ENCODE measurements at regions not wholly inside any gene's neighbourhood (a gene's known extent, or its start where the extent isn't known, plus 50 kb on each side); places are given as distances from the start of the nearest gene placed in this dataset.
A peak's percentile ranks its signal among the peaks of the same experiment; 100 is the strongest.

- no peak overlapping the region for H3K27ac ChIP-seq
- H3K9me3 ChIP-seq (replicated peaks in 1 of 11): peaks cover 31 to 63% (median 48%) of the 10 kb centered on the region in 11 experiments
- no peak overlapping the region for H3K4me3 ChIP-seq
- no peaks in the 10 kb centered on the region for H3K27me3 ChIP-seq
- TF ChIP-seq Cebpa-rat (IDR thresholded peaks at IDR 0.05): no peak
- no peak overlapping the region for H3K4me2 ChIP-seq
- no peaks in the 10 kb centered on the region for H3K4me1 ChIP-seq
- H3K9ac ChIP-seq: no peak overlapping the region
- H3K36me3 ChIP-seq: peaks cover 0 to 8% (median 0%) of the 10 kb centered on the region in 11 experiments; a peak in 2 of 22 replicates
- H4K20me1 ChIP-seq: no peaks in the 10 kb centered on the region
Measured at GRCh38 chr6:134602123-134602522, 284.2 kb upstream of the SGK1 start.

GRCh38 chr6:134600671-134601070, 282.8 kb upstream of the SGK1 start:
- Histone ChIP-seq H3K9ac (no peak overlapping the region), H3K27ac (no peak overlapping the region)
- TF ChIP-seq Cebpa-rat (IDR thresholded peaks at IDR 0.05): no peak

GRCh38 chr6:134599079-134599478, 281.2 kb upstream of the SGK1 start:
- peaks cover 0 to 1% (median 0%) of the 10 kb centered on the region in 10 experiments; a peak in 4 of 20 replicates for H3K4me1 ChIP-seq
- H3K9ac ChIP-seq: no peak overlapping the region
- peaks cover 0 to 8% (median 0%) of the 10 kb centered on the region in 11 experiments; a peak in 2 of 22 replicates for H3K36me3 ChIP-seq

More at GRCh38 chr6:134600671-134601070, 282.8 kb upstream of the SGK1 start:
- Histone ChIP-seq H3K4me2 (no peak overlapping the region), H3K27me3 (no peaks in the 10 kb centered on the region), H3K9me3 (replicated peaks in 1 of 11) (peaks cover 31 to 61% (median 48%) of the 10 kb centered on the region in 11 experiments), H3K4me1 (no peaks in the 10 kb centered on the region), H4K20me1 (no peaks in the 10 kb centered on the region), H3K4me3 (no peak overlapping the region; a peak in 1 of 20 replicates), H3K36me3 (peaks cover 0 to 8% (median 0%) of the 10 kb centered on the region in 11 experiments; a peak in 2 of 22 replicates)

GRCh38 chr6:134596191-134596590, 278.3 kb upstream of the SGK1 start:
- H3K4me1 ChIP-seq: peaks cover 0 to 12% (median 0%) of the 10 kb centered on the region in 10 experiments; a peak in 4 of 20 replicates
- no peak overlapping the region for H3K27ac ChIP-seq
- peaks cover 19 to 31% (median 24%) of the 10 kb centered on the region in 11 experiments for H3K9me3 ChIP-seq (replicated peaks in 1 of 11)
- no peak for TF ChIP-seq Cebpa-rat (IDR thresholded peaks at IDR 0.05)
- H3K36me3 ChIP-seq: peaks cover 0 to 8% (median 0%) of the 10 kb centered on the region in 11 experiments; a peak in 2 of 22 replicates
- no peak overlapping the region for H3K9ac ChIP-seq
- no peaks in the 10 kb centered on the region for H3K27me3 ChIP-seq
- H4K20me1 ChIP-seq: no peaks in the 10 kb centered on the region
- H3K4me2 ChIP-seq: no peak overlapping the region
- no peak overlapping the region for H3K4me3 ChIP-seq

More at GRCh38 chr6:134599079-134599478, 281.2 kb upstream of the SGK1 start:
- Histone ChIP-seq H3K27me3 (no peaks in the 10 kb centered on the region), H3K4me2 (no peak overlapping the region), H4K20me1 (no peaks in the 10 kb centered on the region), H3K4me3 (no peak overlapping the region), H3K27ac (no peak overlapping the region), H3K9me3 (replicated peaks in 1 of 11) (peaks cover 31 to 47% (median 40%) of the 10 kb centered on the region in 11 experiments)
- TF ChIP-seq Cebpa-rat (IDR thresholded peaks at IDR 0.05): no peak

GRCh38 chr6:134594881-134595280, 277.0 kb upstream of the SGK1 start:
- Histone ChIP-seq H3K27ac (no peak overlapping the region), H3K9me3 (replicated peaks in 1 of 11) (peaks cover 6 to 18% (median 11%) of the 10 kb centered on the region in 11 experiments; a peak in 14 of 22 replicates), H3K4me2 (no peak overlapping the region; a peak in 1 of 22 replicates), H4K20me1 (no peaks in the 10 kb centered on the region), H3K9ac (no peak overlapping the region), H3K4me3 (no peak overlapping the region), H3K36me3 (no peaks in the 10 kb centered on the region), H3K4me1 (peaks cover 0 to 12% (median 0%) of the 10 kb centered on the region in 10 experiments; a peak in 4 of 20 replicates), H3K27me3 (no peaks in the 10 kb centered on the region)
- no peak for TF ChIP-seq Cebpa-rat (IDR thresholded peaks at IDR 0.05)

- H3K4me3 ChIP-seq: no peak overlapping the region
- no peak for TF ChIP-seq Cebpa-rat (IDR thresholded peaks at IDR 0.05)
- peak overlapping the region in 2 of 11 experiments; percentile 26 to 32; a peak in 5 of 22 replicates for H3K4me2 ChIP-seq
- H4K20me1 ChIP-seq: no peaks in the 10 kb centered on the region
- no peaks in the 10 kb centered on the region for H3K27me3 ChIP-seq
- peaks cover 0 to 12% (median 0%) of the 10 kb centered on the region in 10 experiments; a peak in 4 of 20 replicates for H3K4me1 ChIP-seq
- no peaks in the 10 kb centered on the region for H3K36me3 ChIP-seq
- peaks cover 0 to 8% (median 1%) of the 10 kb centered on the region in 11 experiments; a peak in 6 of 22 replicates for H3K9me3 ChIP-seq (replicated peaks in 1 of 11)
- no peak overlapping the region for H3K9ac ChIP-seq
- H3K27ac ChIP-seq: no peak overlapping the region
Measured at GRCh38 chr6:134593887-134594286, 276.0 kb upstream of the SGK1 start.

GRCh38 chr6:134593442-134593841, 275.5 kb upstream of the SGK1 start:
- TF ChIP-seq Cebpa-rat (IDR thresholded peaks at IDR 0.05): no peak
- H4K20me1 ChIP-seq: no peaks in the 10 kb centered on the region
- H3K4me1 ChIP-seq: peaks cover 0 to 12% (median 0%) of the 10 kb centered on the region in 10 experiments; a peak in 4 of 20 replicates
- H3K4me2 ChIP-seq: peak overlapping the region in 2 of 11 experiments; percentile 26 to 32; a peak in 3 of 22 replicates
- peaks cover 0 to 6% (median 0%) of the 10 kb centered on the region in 11 experiments; a peak in 2 of 22 replicates for H3K9me3 ChIP-seq (replicated peaks in 1 of 11)
- no peak overlapping the region for H3K4me3 ChIP-seq
- no peak overlapping the region for H3K9ac ChIP-seq
- H3K27me3 ChIP-seq: no peaks in the 10 kb centered on the region
- no peaks in the 10 kb centered on the region for H3K36me3 ChIP-seq
- no peak overlapping the region for H3K27ac ChIP-seq

GRCh38 chr6:134593024-134593423, 275.1 kb upstream of the SGK1 start:
- H3K4me1 ChIP-seq: peaks cover 0 to 12% (median 0%) of the 10 kb centered on the region in 10 experiments; a peak in 4 of 20 replicates

GRCh38 chr6:134590449-134590848, 272.5 kb upstream of the SGK1 start:
- H3K9me3 ChIP-seq (replicated peaks in 1 of 11): peaks cover 0 to 11% (median 0%) of the 10 kb centered on the region in 11 experiments; a peak in 3 of 22 replicates
- no peak overlapping the region for H3K9ac ChIP-seq
- H3K4me2 ChIP-seq: no peak overlapping the region
- no peaks in the 10 kb centered on the region for H3K27me3 ChIP-seq
- H3K27ac ChIP-seq: no peak overlapping the region
- TF ChIP-seq Cebpa-rat (IDR thresholded peaks at IDR 0.05): no peak
- H3K4me3 ChIP-seq: no peak overlapping the region
- no peaks in the 10 kb centered on the region for H4K20me1 ChIP-seq
- peaks cover 0 to 12% (median 0%) of the 10 kb centered on the region in 10 experiments; a peak in 4 of 20 replicates for H3K4me1 ChIP-seq
- no peaks in the 10 kb centered on the region for H3K36me3 ChIP-seq

More at GRCh38 chr6:134593024-134593423, 275.1 kb upstream of the SGK1 start:
- Histone ChIP-seq H4K20me1 (no peaks in the 10 kb centered on the region), H3K27ac (no peak overlapping the region), H3K4me2 (peak overlapping the region in 1 of 11 experiments; percentile 26; a peak in 1 of 22 replicates), H3K9ac (no peak overlapping the region), H3K4me3 (no peak overlapping the region), H3K36me3 (no peaks in the 10 kb centered on the region), H3K9me3 (replicated peaks in 1 of 11) (peaks cover 0 to 6% (median 0%) of the 10 kb centered on the region in 11 experiments; a peak in 1 of 22 replicates), H3K27me3 (no peaks in the 10 kb centered on the region)
- TF ChIP-seq Cebpa-rat (IDR thresholded peaks at IDR 0.05): no peak
